ELR (cell line): ENCODE measurements at regions not wholly inside any gene's neighbourhood (a gene's known extent, or its start where the extent isn't known, plus 50 kb on each side); places are given as distances from the start of the nearest gene placed in this dataset.

ENCODE experiments used
- DNase-seq: peaks from one replicate; pipeline ENCODE4 v3.0.0-alpha.2; 2015; ENCODE audit warnings: low read depth

DNA sequence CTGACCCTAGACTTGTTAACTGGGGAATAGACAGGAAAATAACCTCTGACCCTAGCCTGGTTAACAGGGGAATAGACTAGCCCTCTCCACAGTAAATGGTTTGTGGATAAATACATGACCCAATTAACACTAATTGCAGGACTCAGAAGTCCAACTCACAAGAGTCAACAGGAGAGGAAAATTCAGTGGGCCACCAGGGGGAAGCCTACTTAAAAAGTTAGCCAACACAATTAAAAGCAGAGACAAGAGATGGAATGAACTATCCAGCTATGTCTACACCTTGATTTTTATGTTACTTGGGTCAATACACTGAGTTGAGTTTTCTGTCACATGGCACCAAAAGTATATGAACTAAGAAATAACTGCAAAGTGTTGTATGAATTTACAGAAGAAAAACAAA, 158.8 kb upstream of the SLC39A10 start:
- DNase-seq: peak; percentile 64

GRCh38 chr2:195496991-195497390, 160.0 kb upstream of the SLC39A10 start:
- DNase-seq: no peak

GRCh38 chr2:195495966-195496365, 161.1 kb upstream of the SLC39A10 start:
- no peak for DNase-seq

GRCh38 chr2:195495351-195495750, 161.7 kb upstream of the SLC39A10 start:
- no peak for DNase-seq

DNA sequence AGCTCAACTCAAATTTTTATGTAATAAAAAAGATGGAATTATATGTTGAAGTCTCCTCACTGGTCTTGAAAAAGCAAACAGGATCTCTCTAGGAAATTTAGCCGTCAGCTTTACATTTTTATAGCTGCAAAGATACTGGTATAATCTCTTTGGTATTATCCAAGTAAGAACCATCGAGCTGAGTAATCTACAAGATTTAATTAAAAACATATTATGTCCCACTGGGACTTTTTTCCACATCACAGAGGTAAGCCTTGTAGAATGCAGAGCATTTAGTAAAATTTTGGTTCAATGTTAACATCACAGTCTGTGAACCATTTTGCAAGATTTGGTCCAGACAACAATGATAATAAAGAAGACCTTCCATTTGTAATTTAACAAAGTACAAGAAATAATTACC, 162.6 kb upstream of the SLC39A10 start:
- DNase-seq: no peak

- no peak for DNase-seq
Observed at GRCh38 chr2:195493416-195493815, 163.6 kb upstream of the SLC39A10 start.

GRCh38 chr2:195490319-195490718, 166.7 kb upstream of the SLC39A10 start:
- no peak for DNase-seq

DNA sequence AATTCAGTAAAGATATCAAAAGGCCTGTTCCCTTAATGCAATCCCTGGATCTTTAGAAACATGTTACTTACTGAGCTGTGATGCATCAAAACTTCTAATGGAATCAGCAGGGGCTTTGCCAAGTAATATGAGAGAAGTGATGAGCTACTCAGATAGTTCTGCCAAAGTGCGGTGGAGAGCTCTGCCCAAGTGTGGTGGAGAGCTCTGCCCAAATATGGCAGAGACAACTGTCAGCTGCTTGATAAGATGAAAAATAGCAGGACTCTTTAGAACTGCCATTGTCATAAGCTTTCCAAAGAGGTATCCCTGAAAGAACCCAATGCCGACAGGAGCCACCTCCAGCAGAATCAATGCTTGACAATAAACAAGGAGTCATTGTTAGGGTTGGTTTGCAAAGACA, 167.9 kb upstream of the SLC39A10 start:
- no peak for DNase-seq

DNA sequence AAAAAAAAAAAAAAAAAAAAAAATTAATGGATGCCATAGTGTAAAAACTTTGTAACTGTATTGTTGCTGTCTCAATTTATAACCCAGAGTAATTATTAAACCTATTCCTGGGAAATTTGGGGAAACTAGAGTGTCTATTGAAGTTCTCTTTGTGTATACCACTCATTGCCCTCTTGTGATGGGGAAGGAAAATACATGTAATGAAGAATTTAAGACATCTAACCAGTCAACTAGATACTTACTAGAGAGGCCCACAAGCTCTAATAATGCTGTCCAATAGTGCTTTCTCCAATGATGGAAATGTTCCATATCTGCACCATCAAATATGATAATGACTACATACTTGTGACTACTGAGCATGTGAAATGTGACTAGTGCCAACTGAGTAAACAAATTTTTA, 168.5 kb upstream of the SLC39A10 start:
- peak; percentile 25 for DNase-seq

- DNase-seq: peak; percentile 83
Observed at GRCh38 chr2:195486987-195487644, 169.9 kb upstream of the SLC39A10 start.

DNA sequence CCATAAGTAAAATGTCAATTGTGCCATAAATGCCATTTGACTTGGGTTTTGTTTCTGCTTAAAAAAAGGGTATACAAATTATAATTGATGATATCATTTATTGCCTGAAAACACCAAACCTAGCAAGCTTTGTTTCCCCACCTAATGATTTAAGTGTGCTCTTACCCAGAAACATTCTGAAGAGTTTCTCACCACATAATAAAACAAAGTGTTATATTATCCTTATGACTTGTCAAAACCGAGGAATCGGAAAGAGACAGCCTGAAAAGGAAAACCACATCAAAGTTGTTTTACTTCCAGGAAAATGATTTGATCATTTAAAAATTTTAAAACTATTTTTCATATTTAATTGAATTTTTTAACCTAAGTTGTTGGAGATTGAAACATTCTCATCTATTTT, 170.5 kb upstream of the SLC39A10 start:
- DNase-seq: no peak

DNA sequence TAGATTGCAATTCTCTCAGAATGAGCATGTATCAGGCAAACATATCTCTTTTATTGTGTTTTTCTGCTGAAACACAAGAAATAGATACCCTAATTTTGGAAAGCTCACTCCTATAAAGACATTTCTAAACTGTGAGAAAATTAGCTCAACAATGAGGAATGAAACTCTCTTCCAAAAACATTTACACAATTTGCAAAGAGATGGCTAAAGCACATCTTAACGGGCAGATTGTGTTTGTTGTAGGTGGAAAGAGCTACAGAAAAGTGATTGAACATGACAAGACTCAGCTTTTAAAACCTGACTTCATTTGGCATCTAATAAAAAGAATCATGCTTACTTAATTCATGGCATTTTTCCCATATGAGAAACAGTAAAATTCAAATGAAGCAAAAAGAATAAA, 175.0 kb upstream of the SLC39A10 start:
- no peak for DNase-seq

DNA sequence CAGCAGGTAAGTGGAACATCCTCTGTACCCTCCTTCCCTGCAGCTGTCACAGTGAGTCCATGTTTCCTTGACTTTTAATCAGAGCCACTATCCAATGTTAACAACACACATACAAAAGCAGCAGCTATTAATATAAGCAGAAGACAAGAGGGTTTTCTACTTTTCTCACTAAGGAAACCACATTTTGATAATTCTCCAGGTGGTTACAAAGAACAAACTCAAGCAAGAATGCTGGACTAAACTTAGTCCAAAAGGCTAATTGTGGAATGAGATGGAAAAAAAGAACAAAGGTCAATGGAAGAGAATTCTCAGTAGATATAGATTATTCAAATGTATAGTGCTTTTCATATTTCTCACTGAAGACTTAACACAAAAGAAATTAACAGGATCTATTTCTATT, 176.9 kb upstream of the SLC39A10 start:
- no peak for DNase-seq

GRCh38 chr2:195479407-195479806, 177.6 kb upstream of the SLC39A10 start:
- no peak for DNase-seq

- peak; percentile 10 for DNase-seq
Observed at GRCh38 chr2:195477996-195478382, 179.0 kb upstream of the SLC39A10 start.

DNA sequence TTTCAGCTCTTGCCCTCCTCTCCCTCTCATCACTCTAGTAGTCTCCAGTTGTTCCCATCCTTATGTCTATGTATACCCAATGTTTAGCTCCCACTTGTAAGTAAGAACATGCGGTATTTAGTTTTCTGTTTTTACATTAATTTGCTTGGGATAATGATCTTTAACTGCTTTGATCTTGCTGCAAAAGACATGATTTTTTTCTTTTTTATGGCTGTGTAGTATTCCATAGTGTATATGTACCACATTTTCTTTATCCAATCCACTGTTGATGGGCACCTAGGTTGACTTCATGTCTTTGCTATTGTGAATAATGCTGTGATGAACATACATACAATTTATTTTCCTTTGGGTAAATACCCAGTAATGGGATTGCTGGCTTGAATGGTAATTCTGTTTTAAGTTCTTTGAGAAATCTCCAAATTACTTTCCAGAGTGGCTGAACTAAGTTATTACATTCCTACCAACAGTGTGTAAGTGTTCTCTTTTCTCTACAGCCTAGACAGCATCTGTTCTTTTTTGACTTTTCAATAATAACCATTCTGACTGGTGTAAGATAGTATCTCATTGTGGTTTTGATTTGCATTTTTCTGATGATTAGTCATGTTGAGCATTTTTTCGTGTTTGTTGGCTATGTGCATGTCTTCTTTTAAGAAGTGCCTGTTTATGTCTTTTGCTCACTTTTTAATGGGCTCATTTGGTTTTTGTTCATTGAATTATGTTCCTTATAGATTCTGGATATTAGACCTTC, 179.6 kb upstream of the SLC39A10 start:
- peak; percentile 81 for DNase-seq

DNA sequence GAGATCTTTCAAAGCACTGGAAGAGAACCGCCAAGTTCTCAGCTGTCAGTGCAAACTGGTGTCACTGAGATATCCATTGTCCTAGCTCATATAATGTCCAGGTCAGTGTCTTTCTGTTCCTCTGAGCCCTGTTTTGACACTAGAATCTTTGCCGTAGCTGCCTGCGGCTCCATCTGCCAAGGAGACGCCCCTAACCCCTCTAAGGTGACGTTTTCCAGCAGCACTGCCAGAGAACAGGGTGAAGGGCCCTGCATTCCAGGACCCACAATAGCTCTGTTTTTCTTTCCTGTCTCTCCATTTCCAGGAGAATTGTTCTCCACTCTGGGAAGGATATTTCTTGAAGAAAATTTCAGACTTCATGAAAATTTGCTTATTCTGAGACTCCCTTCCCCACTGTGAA, 181.7 kb upstream of the SLC39A10 start:
- DNase-seq: no peak

- no peak for DNase-seq
Observed at GRCh38 chr2:195473862-195474261, 183.2 kb upstream of the SLC39A10 start.

- DNase-seq: no peak
Observed at GRCh38 chr2:195472501-195473234, 184.4 kb upstream of the SLC39A10 start.

DNA sequence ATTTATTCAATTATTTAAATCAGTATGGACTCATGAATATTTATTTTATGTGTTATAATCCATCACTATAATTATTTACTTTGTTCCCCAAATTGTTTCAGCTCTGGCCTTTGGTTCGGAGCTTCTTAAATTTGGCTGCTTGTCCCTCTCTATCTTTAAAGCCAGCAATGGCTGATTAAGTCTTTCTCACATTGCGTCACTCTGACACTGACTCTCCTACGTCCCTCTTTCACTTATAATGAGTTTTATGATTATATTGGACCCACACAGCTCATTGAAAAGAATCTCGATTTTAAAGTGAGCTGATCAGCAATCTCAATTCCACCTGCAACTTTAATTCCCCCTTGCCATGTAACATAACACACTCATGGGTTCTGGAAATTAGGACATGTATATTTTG, 185.2 kb upstream of the SLC39A10 start:
- DNase-seq: no peak

- DNase-seq: no peak
Observed at GRCh38 chr2:195471163-195471562, 185.9 kb upstream of the SLC39A10 start.

- no peak for DNase-seq
Observed at GRCh38 chr2:195470622-195471021, 186.4 kb upstream of the SLC39A10 start.

DNA sequence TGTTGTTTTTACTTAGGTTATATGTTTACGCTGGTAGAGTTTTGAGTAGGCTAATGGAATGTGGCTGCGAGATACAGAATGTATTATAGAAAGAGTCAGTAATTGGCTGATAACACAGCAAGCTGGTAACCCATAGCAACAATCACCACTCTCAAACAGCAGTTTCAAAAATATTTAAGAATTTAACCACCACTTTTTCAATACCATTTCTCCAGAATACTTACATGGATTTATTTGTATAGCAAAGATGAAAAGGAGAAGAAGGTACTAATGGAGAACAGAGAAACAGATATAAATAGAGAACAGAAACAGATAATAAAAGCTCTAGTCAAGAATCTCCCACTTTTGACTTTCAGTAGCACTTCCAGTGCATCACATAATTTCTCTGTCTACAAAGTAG, 188.3 kb upstream of the SLC39A10 start:
- no peak for DNase-seq
